Keratinocyte (primary cell): ENCODE measurements at regions not wholly inside any gene's neighbourhood (a gene's known extent, or its start where the extent isn't known, plus 50 kb on each side); places are given as distances from the start of the nearest gene placed in this dataset.

Source experiments
- EZH2 ChIP-seq: IDR thresholded peaks from one replicate; pipeline ENCODE4 v1.6.1; 2012; ENCODE audit warnings: inconsistent platforms, mild to moderate bottlenecking, low read length, moderate library complexity
- TF ChIP-seq, protein P1 (sequence below), 3 experiments: IDR thresholded peaks in 1 of 3; conservative IDR thresholded peaks in 1 of 3; optimal IDR thresholded peaks in 1 of 3; 2 replicates in 2 of 3; 3 replicates in 1 of 3; pipeline versions ENCODE3 to v1.5.1; 2011; ENCODE audit warnings: low read length in 3 of 3, mild to moderate bottlenecking in 3 of 3, moderate library complexity in 2 of 3, control low read depth in 1 of 3, inconsistent platforms in 1 of 3; ENCODE audit not compliant: insufficient read depth in 2 of 3; ENCODE audit errors: extremely low read depth in 1 of 3

DNA sequence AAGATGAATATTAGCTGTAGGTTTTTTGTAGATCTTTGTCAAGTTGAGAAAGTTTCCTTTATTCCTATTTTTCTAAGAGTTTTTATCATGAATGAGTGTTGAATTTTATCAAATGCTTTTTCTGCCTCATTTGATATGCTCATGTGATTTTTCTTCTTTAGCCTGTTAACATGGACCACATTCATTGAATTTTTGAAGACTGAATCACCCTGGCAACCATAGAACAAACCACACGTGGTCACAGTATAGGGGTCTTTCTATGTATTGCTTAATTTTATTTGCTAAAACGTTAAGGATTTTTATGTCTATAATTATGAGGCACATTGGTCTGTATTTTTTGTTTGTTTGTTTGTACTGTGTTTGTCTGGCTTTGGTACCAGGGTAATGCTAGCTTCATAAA is 201.7 kb upstream of the CWC22 start:
- TF ChIP-seq, protein P1, sequence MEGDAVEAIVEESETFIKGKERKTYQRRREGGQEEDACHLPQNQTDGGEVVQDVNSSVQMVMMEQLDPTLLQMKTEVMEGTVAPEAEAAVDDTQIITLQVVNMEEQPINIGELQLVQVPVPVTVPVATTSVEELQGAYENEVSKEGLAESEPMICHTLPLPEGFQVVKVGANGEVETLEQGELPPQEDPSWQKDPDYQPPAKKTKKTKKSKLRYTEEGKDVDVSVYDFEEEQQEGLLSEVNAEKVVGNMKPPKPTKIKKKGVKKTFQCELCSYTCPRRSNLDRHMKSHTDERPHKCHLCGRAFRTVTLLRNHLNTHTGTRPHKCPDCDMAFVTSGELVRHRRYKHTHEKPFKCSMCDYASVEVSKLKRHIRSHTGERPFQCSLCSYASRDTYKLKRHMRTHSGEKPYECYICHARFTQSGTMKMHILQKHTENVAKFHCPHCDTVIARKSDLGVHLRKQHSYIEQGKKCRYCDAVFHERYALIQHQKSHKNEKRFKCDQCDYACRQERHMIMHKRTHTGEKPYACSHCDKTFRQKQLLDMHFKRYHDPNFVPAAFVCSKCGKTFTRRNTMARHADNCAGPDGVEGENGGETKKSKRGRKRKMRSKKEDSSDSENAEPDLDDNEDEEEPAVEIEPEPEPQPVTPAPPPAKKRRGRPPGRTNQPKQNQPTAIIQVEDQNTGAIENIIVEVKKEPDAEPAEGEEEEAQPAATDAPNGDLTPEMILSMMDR (optimal IDR thresholded peaks at IDR 0.05 in 1 of 3, IDR thresholded peaks at IDR 0.05 in 1 of 3, conservative IDR thresholded peaks at IDR 0.05 in 1 of 3; ENCODE audit: extremely low read depth in 1 of 3, insufficient read depth in 2 of 3, low read length in 3 of 3) = no peak
- no peak for TF ChIP-seq EZH2
